HepG2 (cell line): ENCODE measurements at regions not wholly inside any gene's neighbourhood (a gene's known extent, or its start where the extent isn't known, plus 50 kb on each side); places are given as distances from the start of the nearest gene placed in this dataset.

ENCODE experiments used
- ATAC-seq: fragments of 200-7000 bp; cut with Tn5 transposase; 3 replicates; pipeline ENCODE4 v1.9.1; 2020; ENCODE audit warnings: mild to moderate bottlenecking, moderate library complexity
- BruUV-seq: library from RNA; stranded (reverse); fragments of 400-500 nt; replicated peaks from 2 replicates; lab custom pipeline; 2021; lab: Mats Ljungman, UMichigan
- CTCF ChIA-PET: fragments of 300-600 bp; formaldehyde crosslinking; extraction: SDS; loops from one replicate; lab custom pipeline; 2021; ENCODE audit warnings: low total read pairs, inconsistent platforms, low intra/inter-chr PET ratio; lab: Yijun Ruan, JAX
- POLR2A ChIA-PET: fragments of 350-600 bp; sonication (Branson Sonifier 250); formaldehyde crosslinking; loops from one replicate; lab custom pipeline; 2020; ENCODE audit warnings: antibody characterized with exemption, inconsistent platforms; lab: Yijun Ruan, JAX
- DNase-seq: peaks from one replicate; pipeline ENCODE4 v3.0.0-alpha.2; 2015; ENCODE audit warnings: low spot score
- FAIRE-seq: peaks from 3 replicates; lab custom pipeline; 2011; peaks lifted over from hg19 to GRCh38; lab: Jason Lieb, UNC
- H2AFZ ChIP-seq: one replicate; pipeline ENCODE4 v1.6.1; 2011; ENCODE audit warnings: low read length, inconsistent platforms
- H3K27ac ChIP-seq: fragments of 300-600 bp; 3 replicates; pipeline ENCODE4 v1.8.0; 2011; ENCODE audit warnings: mixed run types, mild to moderate bottlenecking, mixed read lengths, low read length, inconsistent platforms; ENCODE audit not compliant: insufficient read depth; ENCODE audit errors: extremely low read length
- H3K27me3 ChIP-seq, 2 experiments: fragments of 200-600 bp in 1 of 2; 2 replicates in 1 of 2; 3 replicates in 1 of 2; pipeline versions ENCODE4 v1.6.0 to v1.8.0; 2011; ENCODE audit warnings: low read length in 2 of 2, mild to moderate bottlenecking in 2 of 2, moderate library complexity in 2 of 2, inconsistent platforms in 1 of 2; ENCODE audit not compliant: insufficient read depth in 2 of 2, control insufficient read depth in 1 of 2
- H3K36me3 ChIP-seq, 2 experiments: fragments of 200-600 bp in 1 of 2; replicated peaks in 1 of 2; 2 replicates in 1 of 2; 3 replicates in 1 of 2; pipeline versions ENCODE4 v1.5.1 to v1.8.0; 2011; ENCODE audit warnings: low read length in 2 of 2, inconsistent platforms in 1 of 2; ENCODE audit not compliant: insufficient read depth in 2 of 2, control insufficient read depth in 1 of 2
- H3K4me1 ChIP-seq: 2 replicates; pipeline ENCODE4 v1.5.1; 2012; ENCODE audit warnings: low read length, inconsistent platforms; ENCODE audit not compliant: insufficient read depth
- H3K4me2 ChIP-seq: 2 replicates; pipeline ENCODE4 v1.6.0; 2011; ENCODE audit warnings: low read depth, low read length, inconsistent platforms
- H3K4me3 ChIP-seq, 3 experiments: fragments of 200-600 bp in 1 of 3; sonication (generic), shearing (Covaris generic) in 1 of 3; replicated peaks in 1 of 3; 2 replicates each; pipeline ENCODE4 v1.5.1; 2011 to 2016; ENCODE audit warnings: low read length in 3 of 3, inconsistent platforms in 2 of 3, low read depth in 2 of 3, mild to moderate bottlenecking in 2 of 3, control low read depth in 1 of 3, mixed read lengths in 1 of 3; ENCODE audit not compliant: insufficient read depth in 1 of 3
- H3K79me2 ChIP-seq: one replicate; pipeline ENCODE4 v1.6.1; 2011; ENCODE audit warnings: low read length, inconsistent platforms; ENCODE audit not compliant: insufficient read depth
- H3K9ac ChIP-seq: 2 replicates; pipeline ENCODE4 v1.6.0; 2011; ENCODE audit warnings: mild to moderate bottlenecking, low read depth, low read length, inconsistent platforms; ENCODE audit not compliant: insufficient read depth
- H3K9me3 ChIP-seq: 2 replicates; pipeline ENCODE4 v1.5.1; 2012; ENCODE audit warnings: mild to moderate bottlenecking, low read length
- H4K20me1 ChIP-seq: 2 replicates; pipeline ENCODE4 v1.6.0; 2011; ENCODE audit warnings: inconsistent platforms, mild to moderate bottlenecking, low read length, moderate library complexity; ENCODE audit not compliant: insufficient read depth
- DZIP1 ChIP-seq: sonication (generic); formaldehyde crosslinking; IDR thresholded peaks from 2 replicates; pipeline ENCODE4 v1.5.0; 2020; ENCODE audit warnings: mild to moderate bottlenecking, missing genetic modification reagents
- HMGA1 ChIP-seq: sonication (generic); formaldehyde crosslinking; conservative IDR thresholded peaks from 2 replicates; pipeline ENCODE4 v1.4.0; 2020; ENCODE audit warnings: missing genetic modification reagents
- HNRNPK ChIP-seq: fragments of 200-400 bp; formaldehyde crosslinking; IDR thresholded peaks from 2 replicates; pipeline ENCODE4 v1.6.1; 2018; ENCODE audit warnings: low read length, low read depth, moderate library complexity, mild to moderate bottlenecking; ENCODE audit not compliant: poor library complexity, severe bottlenecking
- MAFF ChIP-seq: IDR thresholded peaks from 2 replicates; pipeline ENCODE4 v1.6.1; 2011; ENCODE audit warnings: low read depth, low read length, improper control_type of control experiment
- MAFK ChIP-seq, 2 experiments: IDR thresholded peaks in 1 of 2; conservative IDR thresholded peaks in 1 of 2; 2 replicates each; pipeline ENCODE4 v1.6.1; 2011; ENCODE audit warnings: improper control_type of control experiment in 2 of 2, low read length in 2 of 2
- MEIS2 ChIP-seq: sonication (generic); formaldehyde crosslinking; IDR thresholded peaks from 2 replicates; pipeline ENCODE4 v1.9.0; 2021; ENCODE audit warnings: mild to moderate bottlenecking, missing genetic modification reagents
- SMAD1 ChIP-seq: sonication (generic); formaldehyde crosslinking; IDR thresholded peaks from 2 replicates; pipeline ENCODE4 v1.4.0; 2020; ENCODE audit warnings: missing genetic modification reagents, low read depth, mild to moderate bottlenecking, borderline replicate concordance
- TCF7 ChIP-seq: sonication (generic); IDR thresholded peaks from 2 replicates; pipeline ENCODE4 v1.6.1; 2016; ENCODE audit warnings: antibody characterized with exemption, low read depth
- TFDP1 ChIP-seq: IDR thresholded peaks from 2 replicates; pipeline ENCODE4 v1.6.1; 2016; ENCODE audit warnings: missing compliant biosample characterization, missing genetic modification reagents, borderline replicate concordance
- ZFP82 ChIP-seq: sonication (generic); formaldehyde crosslinking; IDR thresholded peaks from 2 replicates; pipeline ENCODE4 v1.5.1; 2020; ENCODE audit warnings: mild to moderate bottlenecking, missing genetic modification reagents, borderline replicate concordance
- ZNF138 ChIP-seq: sonication (generic); formaldehyde crosslinking; IDR thresholded peaks from 2 replicates; pipeline ENCODE4 v1.5.0; 2020; ENCODE audit warnings: mild to moderate bottlenecking, low read depth, missing genetic modification reagents
- ZNF432 ChIP-seq: sonication (generic); formaldehyde crosslinking; IDR thresholded peaks from 2 replicates; pipeline ENCODE4 v1.5.0; 2020; ENCODE audit warnings: missing genetic modification reagents, mild to moderate bottlenecking, borderline replicate concordance
- WGBS: methylation state at CpG from one replicate; pipeline ENCODE4 v1.1.6; 2017; ENCODE audit warnings: low lambda C conversion rate; 5-methylcytosine and 5-hydroxymethylcytosine counted together
- in situ Hi-C: cut with HindIII; loops from 2 replicates; pipeline ENCODE4 v1.10.0; 2017; ENCODE audit warnings: low pct_unique_long_range_greater_than_20kb; ENCODE audit not compliant: extremely low pct_ligation_motif_present
- intact Hi-C: fragments of 100-400 bp; cut with micrococcal nuclease; formaldehyde crosslinking; loops from one replicate; pipeline ENCODE4 v1.10.0; 2022; ENCODE audit not compliant: unreplicated experiment
- TF ChIP-seq, protein P1 (sequence below): sonication (generic); formaldehyde crosslinking; IDR thresholded peaks from 2 replicates; pipeline ENCODE4 v1.4.0; 2020; ENCODE audit warnings: missing genetic modification reagents, mild to moderate bottlenecking, borderline replicate concordance

DNA sequence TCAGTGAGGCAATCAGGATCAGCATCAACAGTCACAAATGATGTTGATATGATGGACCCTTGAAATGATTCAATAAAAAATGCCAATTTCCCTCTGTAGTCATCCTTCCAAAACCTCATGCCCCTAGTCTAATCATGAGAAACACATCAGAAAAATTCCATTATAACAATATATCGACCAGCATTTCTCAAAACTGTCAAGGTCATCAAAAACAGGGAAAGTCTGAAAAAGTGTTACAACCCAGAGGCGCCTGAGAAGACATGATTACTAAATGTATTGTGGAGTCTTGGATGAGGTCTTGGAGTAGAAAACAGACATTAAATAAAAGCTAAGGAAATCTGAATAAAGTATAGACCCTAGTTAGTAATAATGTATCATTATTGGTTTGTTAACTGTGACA is 133.8 kb downstream of the SLC35B3 start:
- CTCF ChIA-PET: no interaction called here
- 3% methylated on average over 2 of the region's 2 CpGs for WGBS
- TF ChIP-seq MAFF: peak; percentile 87
- peak; percentile 87 to 92 for TF ChIP-seq MAFK (conservative IDR thresholded peaks at IDR 0.05 in 1 of 2, IDR thresholded peaks at IDR 0.05 in 1 of 2; ENCODE audit: low read length in 2 of 2)
- TF ChIP-seq, protein P1, sequence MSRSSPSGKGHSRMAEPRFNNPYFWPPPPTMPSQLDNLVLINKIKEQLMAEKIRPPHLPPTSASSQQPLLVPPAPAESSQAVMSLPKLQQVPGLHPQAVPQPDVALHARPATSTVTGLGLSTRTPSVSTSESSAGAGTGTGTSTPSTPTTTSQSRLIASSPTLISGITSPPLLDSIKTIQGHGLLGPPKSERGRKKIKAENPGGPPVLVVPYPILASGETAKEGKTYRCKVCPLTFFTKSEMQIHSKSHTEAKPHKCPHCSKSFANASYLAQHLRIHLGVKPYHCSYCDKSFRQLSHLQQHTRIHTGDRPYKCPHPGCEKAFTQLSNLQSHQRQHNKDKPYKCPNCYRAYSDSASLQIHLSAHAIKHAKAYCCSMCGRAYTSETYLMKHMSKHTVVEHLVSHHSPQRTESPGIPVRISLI (CRISPR knock-in tag): no peak
- TF ChIP-seq ZNF138 (CRISPR knock-in tag): no peak
- TF ChIP-seq TFDP1 (CRISPR knock-in tag): no peak
- H2AFZ ChIP-seq: no peak overlapping the region
- no peak for DNase-seq
- no peaks in the 10 kb centered on the region for H3K27me3 ChIP-seq
- no peaks in the 10 kb centered on the region for H3K4me1 ChIP-seq
- H3K4me3 ChIP-seq: no peak overlapping the region
- H3K79me2 ChIP-seq: no peaks in the 10 kb centered on the region
- H3K36me3 ChIP-seq: no peaks in the 10 kb centered on the region
- no peaks in the 10 kb centered on the region for H3K9me3 ChIP-seq
- no peak overlapping the region for H3K4me2 ChIP-seq
- FAIRE-seq: no peak
- no peak overlapping the region for H3K9ac ChIP-seq
- no TSS peak for BruUV-seq
- POLR2A ChIA-PET: no interaction called here
- H3K27ac ChIP-seq: no peak overlapping the region
- no peak for ATAC-seq
- in situ Hi-C loops: no loop called here
- H4K20me1 ChIP-seq: no peaks in the 10 kb centered on the region
- intact Hi-C loops: no loop called here

- BruUV-seq: no TSS peak
- no peak for FAIRE-seq
- no peak overlapping the region for H3K4me3 ChIP-seq
- intact Hi-C loops (no loop called here), in situ Hi-C loops (no loop called here)
- POLR2A ChIA-PET: no interaction called here
- WGBS: 12% methylated on average over 4 of the region's 4 CpGs
- H3K9me3 ChIP-seq: no peaks in the 10 kb centered on the region
- H3K36me3 ChIP-seq: no peaks in the 10 kb centered on the region
- no peak for ATAC-seq
- TF ChIP-seq ZNF432 (CRISPR knock-in tag) (no peak), HNRNPK (peak; percentile 91), TCF7 (no peak), MEIS2 (CRISPR knock-in tag) (no peak), SMAD1 (no peak), HMGA1 (CRISPR knock-in tag) (no peak), DZIP1 (CRISPR knock-in tag) (no peak), ZFP82 (CRISPR knock-in tag) (no peak)
- DNase-seq: no peak
- H2AFZ ChIP-seq: no peak overlapping the region
- CTCF ChIA-PET: no interaction called here
- H3K9ac ChIP-seq: no peak overlapping the region
- no peaks in the 10 kb centered on the region for H4K20me1 ChIP-seq
- H3K27ac ChIP-seq: no peak overlapping the region
- no peaks in the 10 kb centered on the region for H3K79me2 ChIP-seq
- no peaks in the 10 kb centered on the region for H3K4me1 ChIP-seq
- H3K27me3 ChIP-seq: no peaks in the 10 kb centered on the region
- H3K4me2 ChIP-seq: no peak overlapping the region
These were observed 136.3 kb downstream of the SLC35B3 start for GRCh38 chr6:8299034-8299433.
